ENCODE measurements at regions not wholly inside any gene's neighbourhood (a gene's known extent, or its start where the extent isn't known, plus 50 kb on each side); places are given as distances from the start of the nearest gene placed in this dataset.

DNA sequence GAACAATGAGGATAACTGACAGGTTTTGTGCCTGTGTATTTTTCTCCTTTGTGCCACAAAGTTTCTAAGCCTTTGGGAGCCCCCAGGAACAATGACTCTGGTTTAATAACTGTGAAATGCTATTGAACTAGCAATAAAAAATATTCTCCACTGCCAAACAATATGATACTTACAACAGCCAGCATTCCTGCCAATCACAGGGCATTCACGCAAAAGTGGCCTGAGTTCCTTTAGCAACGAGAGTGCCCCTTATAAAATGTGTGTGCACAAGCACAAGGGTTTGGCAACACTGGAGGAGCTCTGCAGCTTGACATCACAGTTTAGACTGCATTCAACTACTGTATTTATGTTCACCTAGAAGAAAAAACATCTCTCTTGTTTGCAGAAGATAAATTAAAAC, 412.9 kb upstream of the NFE2L3 start:
- TF ChIP-seq POLR2A (IDR thresholded peaks at IDR 0.05; ENCODE audit: low read length) (no peak), GATA1 (IDR thresholded peaks at IDR 0.05; ENCODE audit: low read depth, low read length) (no peak)

Measured in erythroblast (primary cell).